Right cardiac atrium (tissue), 5 donors: ENCODE measurements at regions not wholly inside any gene's neighbourhood (a gene's known extent, or its start where the extent isn't known, plus 50 kb on each side); places are given as distances from the start of the nearest gene placed in this dataset.
"Not testable (repeated sequence)": the region's sequence is repeated elsewhere in the genome, so short reads cannot be mapped to it uniquely, and the experiment has no call there.

Source experiments
- ATAC-seq, 2 donors: fragments of 200-7000 bp; cut with Tn5 transposase; one replicate each; pipeline versions ENCODE4 v1.8.0 to v1.9.1; 2020; ENCODE audit warnings: moderate library complexity in 2 of 2, mild to moderate bottlenecking in 1 of 2
- DNase-seq, 3 donors: peaks; one replicate each; pipeline ENCODE4 v3.0.0-alpha.2; 2020
- H3K27ac ChIP-seq: one replicate; pipeline ENCODE4 v1.5.1; 2013; ENCODE audit warnings: mild to moderate bottlenecking, low read length, control low read depth, moderate library complexity
- H3K27me3 ChIP-seq: one replicate; pipeline ENCODE4 v1.6.1; 2013; ENCODE audit not compliant: control insufficient read depth, insufficient read depth
- H3K4me1 ChIP-seq: one replicate; pipeline ENCODE4 v1.6.1; 2013; ENCODE audit warnings: low read length; ENCODE audit not compliant: control insufficient read depth, insufficient read depth
- H3K4me3 ChIP-seq: one replicate; pipeline ENCODE4 v1.5.1; 2013; ENCODE audit warnings: low read length, control low read depth
- H3K9me3 ChIP-seq: one replicate; pipeline ENCODE4 v1.6.1; 2013; ENCODE audit warnings: low read length; ENCODE audit not compliant: control insufficient read depth
- WGBS: extraction: QIAGEN DNeasy Blood & Tissue Kit; methylation state at CpG from one replicate; pipeline ENCODE4 v1.1.7; 2013; 5-methylcytosine and 5-hydroxymethylcytosine counted together
- intact Hi-C, 4 donors: fragments of 100-400 bp; cut with DNase I; formaldehyde crosslinking; loops; one replicate each; pipeline versions ENCODE4 v1.11.0 to v1.14.0; 2022 to 2023
- donor health status: healthy with polysubstance abuse.
- donor health status: DM: no; HTN: yes; CAD: no.
- donor health status: DM: no; HTN: no; CAD: no.
- donor health status: DM: no; HTN: yes; CAD: no; lungs with severe emphysema.
- donor health status: DM: yes; HTN: yes; CAD: no.

DNA sequence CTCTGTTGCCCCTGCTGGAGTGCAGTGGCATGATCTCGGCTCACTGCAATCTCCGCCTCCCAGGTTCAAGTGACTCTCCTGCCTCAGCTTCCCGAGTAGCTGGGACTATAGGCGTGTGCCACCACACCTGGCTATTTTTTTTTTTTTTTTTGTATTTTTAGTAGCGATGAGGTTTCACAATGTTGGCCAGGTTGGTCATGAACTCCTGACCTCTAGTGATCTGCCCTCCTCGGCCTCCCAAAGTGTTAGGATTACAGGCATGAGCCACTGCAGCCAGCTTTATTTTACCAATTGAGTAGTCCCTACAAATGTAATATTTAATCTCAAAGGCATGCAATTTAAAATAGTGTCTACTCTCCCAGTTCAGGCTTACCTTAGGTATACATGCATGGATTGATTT lies 1487.2 kb upstream of the WWC1 start:
- WGBS: 87% methylated on average over 6 of the region's 6 CpGs
- ATAC-seq, H3K4me1 ChIP-seq, H3K4me3 ChIP-seq, H3K27me3 ChIP-seq, intact Hi-C loops, DNase-seq, H3K9me3 ChIP-seq, H3K27ac ChIP-seq: not testable (repeated sequence)

DNA sequence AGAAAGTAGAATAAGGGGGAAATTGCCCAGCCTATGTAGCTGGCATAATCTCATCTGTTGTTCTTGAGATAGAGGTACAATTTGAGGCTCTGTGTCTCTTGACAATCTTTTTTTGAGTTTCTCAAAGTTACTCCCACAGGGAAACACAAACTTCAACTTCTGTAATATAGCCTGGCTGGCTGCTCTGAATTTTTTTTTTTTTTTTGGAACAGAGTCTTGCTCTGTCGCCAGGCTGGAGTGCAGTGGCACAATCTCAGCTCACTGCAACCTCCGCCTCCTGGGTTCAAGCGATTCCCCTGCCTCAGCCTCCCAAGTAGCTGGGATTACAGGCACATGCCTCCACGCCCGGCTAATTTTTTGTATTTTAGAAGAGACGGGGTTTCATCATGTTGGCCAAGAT lies 1486.8 kb upstream of the WWC1 start:
- H3K27ac ChIP-seq, H3K9me3 ChIP-seq, H3K27me3 ChIP-seq, DNase-seq, H3K4me3 ChIP-seq, H3K4me1 ChIP-seq, ATAC-seq, intact Hi-C loops: not testable (repeated sequence)
- WGBS: 82% methylated on average over 6 of the region's 6 CpGs

GRCh38 chr5:166810093-166810658 lies 1481.3 kb upstream of the WWC1 start:
- H3K4me1 ChIP-seq, DNase-seq, H3K4me3 ChIP-seq, H3K27me3 ChIP-seq, H3K27ac ChIP-seq, ATAC-seq, H3K9me3 ChIP-seq, intact Hi-C loops: not testable (repeated sequence)
- WGBS: 92% methylated on average over 28 of the region's 28 CpGs

DNA sequence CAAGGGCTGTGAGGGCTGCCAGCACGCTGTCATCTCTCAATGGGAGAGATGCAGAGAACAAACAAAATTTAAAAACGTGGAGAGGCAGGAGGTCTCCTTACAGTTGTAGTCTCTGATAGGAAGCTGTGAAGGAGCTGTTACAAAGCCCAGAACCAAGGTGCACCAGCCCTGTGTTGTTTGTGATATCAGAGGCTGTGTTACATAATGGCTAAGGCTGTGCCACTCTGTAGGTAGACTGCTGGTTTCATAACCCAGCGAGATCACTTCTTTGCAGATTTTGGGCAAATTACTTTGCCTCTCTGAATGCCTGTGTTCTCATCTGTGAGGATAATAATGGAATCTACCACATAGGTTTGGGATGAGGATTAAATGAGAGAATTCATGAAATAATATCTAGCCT lies 1480.7 kb upstream of the WWC1 start:
- H3K9me3 ChIP-seq: no peaks in the 10 kb centered on the region
- H3K4me1 ChIP-seq: no peaks in the 10 kb centered on the region
- intact Hi-C loops: no loop called here
- H3K4me3 ChIP-seq: no peak overlapping the region
- no peak for DNase-seq
- no peak overlapping the region for H3K27ac ChIP-seq
- WGBS: 85% methylated on average over 3 of the region's 3 CpGs
- H3K27me3 ChIP-seq: no peaks in the 10 kb centered on the region
- no peak for ATAC-seq

DNA sequence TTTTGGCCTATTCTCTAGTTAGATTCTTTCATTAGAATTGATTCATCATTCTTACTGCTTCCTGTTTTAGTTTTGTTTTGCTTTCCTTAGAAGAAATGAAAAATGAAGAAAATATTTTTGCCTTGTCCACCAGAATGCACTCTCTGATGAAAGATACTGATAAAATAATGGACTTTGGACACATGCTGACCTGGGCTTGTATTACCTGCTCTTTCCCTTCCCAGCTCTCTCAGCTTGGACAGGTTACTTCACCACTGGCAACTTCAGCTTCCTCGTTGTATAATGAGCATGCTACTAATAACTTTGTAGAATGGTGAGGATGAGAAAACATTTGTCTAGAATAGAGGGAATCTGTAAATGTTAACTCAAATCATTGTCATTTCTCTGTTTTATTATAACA lies 1468.1 kb upstream of the WWC1 start:
- Histone ChIP-seq H3K4me3 (no peak overlapping the region), H3K9me3 (no peaks in the 10 kb centered on the region), H3K27me3 (no peaks in the 10 kb centered on the region), H3K27ac (no peak overlapping the region), H3K4me1 (no peaks in the 10 kb centered on the region)
- intact Hi-C loops: no loop called here
- DNase-seq: no peak
- WGBS: 78% methylated on average over 1 of the region's 1 CpG
- no peak for ATAC-seq

GRCh38 chr5:166834246-166834645 lies 1457.2 kb upstream of the WWC1 start:
- Histone ChIP-seq H3K9me3 (no peaks in the 10 kb centered on the region), H3K4me1 (no peaks in the 10 kb centered on the region), H3K27ac (no peak overlapping the region), H3K4me3 (no peak overlapping the region), H3K27me3 (no peaks in the 10 kb centered on the region)
- no peak for ATAC-seq
- WGBS: 84% methylated on average over 2 of the region's 2 CpGs
- intact Hi-C loops: no loop called here
- no peak for DNase-seq

DNA sequence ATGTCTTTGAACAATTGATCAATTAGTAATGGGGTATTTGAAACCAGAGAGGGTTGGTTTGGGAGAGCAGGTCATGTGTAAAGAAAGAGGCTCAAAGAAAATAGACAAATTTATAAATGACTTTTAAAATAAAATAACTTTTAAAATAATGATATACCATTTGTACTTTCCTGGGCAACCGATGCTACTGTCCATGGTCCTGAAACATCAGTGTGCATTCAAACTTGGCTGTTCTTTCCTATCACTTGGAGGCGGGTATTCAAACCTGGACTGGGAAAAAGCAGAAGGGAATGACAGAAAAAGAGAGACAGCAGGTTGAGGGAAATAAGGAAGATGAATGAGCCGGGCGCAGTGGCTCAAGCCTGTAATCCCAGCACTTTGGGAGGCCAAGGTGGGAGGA lies 1446.4 kb upstream of the WWC1 start:
- no peak overlapping the region for H3K4me3 ChIP-seq
- DNase-seq (no peak), ATAC-seq (no peak)
- H3K27ac ChIP-seq: no peak overlapping the region
- intact Hi-C loops: no loop called here
- no peaks in the 10 kb centered on the region for H3K4me1 ChIP-seq
- no peaks in the 10 kb centered on the region for H3K9me3 ChIP-seq
- WGBS: 80% methylated on average over 4 of the region's 4 CpGs
- no peaks in the 10 kb centered on the region for H3K27me3 ChIP-seq

GRCh38 chr5:166856791-166857190 lies 1434.7 kb upstream of the WWC1 start:
- Histone ChIP-seq H3K4me3 (no peak overlapping the region), H3K9me3 (no peaks in the 10 kb centered on the region), H3K4me1 (no peaks in the 10 kb centered on the region), H3K27ac (no peak overlapping the region), H3K27me3 (no peaks in the 10 kb centered on the region)
- ATAC-seq (no peak), DNase-seq (no peak)
- WGBS: 83% methylated on average over 3 of the region's 3 CpGs
- intact Hi-C loops: no loop called here

GRCh38 chr5:166860426-166860825 lies 1431.0 kb upstream of the WWC1 start:
- intact Hi-C loops: no loop called here
- Histone ChIP-seq H3K4me3 (no peak overlapping the region), H3K9me3 (no peaks in the 10 kb centered on the region), H3K27ac (no peak overlapping the region), H3K4me1 (no peaks in the 10 kb centered on the region), H3K27me3 (no peaks in the 10 kb centered on the region)
- DNase-seq: no peak
- no peak for ATAC-seq
- 54% methylated on average over 5 of the region's 5 CpGs for WGBS

DNA sequence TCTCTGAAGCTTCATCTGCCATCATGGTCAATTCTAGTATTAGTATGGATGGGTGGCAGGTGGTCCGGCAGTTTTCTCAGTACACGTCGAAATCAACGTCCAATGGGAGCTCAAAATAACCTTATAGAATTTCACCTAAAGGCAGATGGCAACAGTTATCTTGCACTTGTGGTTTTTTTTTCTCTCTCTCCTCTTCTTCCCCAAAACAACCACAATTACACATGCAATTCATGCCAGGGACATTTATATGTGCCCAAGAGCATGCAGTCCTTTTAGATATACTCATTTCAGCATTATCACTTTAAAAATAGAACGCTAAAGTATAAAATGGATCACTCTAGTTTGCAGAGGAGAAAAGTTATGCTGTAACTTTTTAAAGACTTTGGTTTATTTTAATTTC lies 1428.9 kb upstream of the WWC1 start:
- no peak for DNase-seq
- intact Hi-C loops: no loop called here
- Histone ChIP-seq H3K9me3 (no peaks in the 10 kb centered on the region), H3K27me3 (no peaks in the 10 kb centered on the region), H3K4me1 (no peaks in the 10 kb centered on the region), H3K27ac (no peak overlapping the region), H3K4me3 (no peak overlapping the region)
- no peak for ATAC-seq
- WGBS: 86% methylated on average over 5 of the region's 5 CpGs

GRCh38 chr5:166865206-166865605 lies 1426.2 kb upstream of the WWC1 start:
- no peaks in the 10 kb centered on the region for H3K9me3 ChIP-seq
- H3K4me1 ChIP-seq: no peaks in the 10 kb centered on the region
- no peak for DNase-seq
- ATAC-seq: no peak
- H3K4me3 ChIP-seq: no peak overlapping the region
- 78% methylated on average over 6 of the region's 6 CpGs for WGBS
- H3K27me3 ChIP-seq: no peaks in the 10 kb centered on the region
- intact Hi-C loops: no loop called here
- no peak overlapping the region for H3K27ac ChIP-seq

DNA sequence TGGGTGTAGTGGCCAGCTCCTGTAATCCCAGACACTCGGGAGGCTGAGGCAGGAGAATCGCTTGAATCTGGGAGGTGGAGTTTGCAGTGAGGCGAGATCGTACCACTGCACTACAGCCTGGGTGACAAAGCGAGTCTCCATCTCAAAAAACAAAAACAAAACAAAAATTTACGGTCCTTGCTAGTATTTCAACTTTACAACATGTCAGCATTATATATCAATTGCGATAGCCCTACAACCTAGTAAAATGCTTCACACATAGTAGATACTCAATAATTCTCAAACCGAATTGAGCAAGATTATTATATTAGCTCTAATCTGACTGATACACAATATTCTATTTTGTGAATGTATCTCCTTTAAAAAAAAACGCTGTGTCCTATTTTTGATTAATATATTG lies 1411.0 kb upstream of the WWC1 start:
- DNase-seq (no peak), ATAC-seq (no peak)
- Histone ChIP-seq H3K4me3 (no peak overlapping the region), H3K4me1 (no peaks in the 10 kb centered on the region), H3K27ac (no peak overlapping the region), H3K27me3 (no peaks in the 10 kb centered on the region), H3K9me3 (no peaks in the 10 kb centered on the region)
- intact Hi-C loops: no loop called here
- WGBS: 81% methylated on average over 9 of the region's 9 CpGs
